ENCODE measurements at regions not wholly inside any gene's neighbourhood (a gene's known extent, or its start where the extent isn't known, plus 50 kb on each side); places are given as distances from the start of the nearest gene placed in this dataset.

DNA sequence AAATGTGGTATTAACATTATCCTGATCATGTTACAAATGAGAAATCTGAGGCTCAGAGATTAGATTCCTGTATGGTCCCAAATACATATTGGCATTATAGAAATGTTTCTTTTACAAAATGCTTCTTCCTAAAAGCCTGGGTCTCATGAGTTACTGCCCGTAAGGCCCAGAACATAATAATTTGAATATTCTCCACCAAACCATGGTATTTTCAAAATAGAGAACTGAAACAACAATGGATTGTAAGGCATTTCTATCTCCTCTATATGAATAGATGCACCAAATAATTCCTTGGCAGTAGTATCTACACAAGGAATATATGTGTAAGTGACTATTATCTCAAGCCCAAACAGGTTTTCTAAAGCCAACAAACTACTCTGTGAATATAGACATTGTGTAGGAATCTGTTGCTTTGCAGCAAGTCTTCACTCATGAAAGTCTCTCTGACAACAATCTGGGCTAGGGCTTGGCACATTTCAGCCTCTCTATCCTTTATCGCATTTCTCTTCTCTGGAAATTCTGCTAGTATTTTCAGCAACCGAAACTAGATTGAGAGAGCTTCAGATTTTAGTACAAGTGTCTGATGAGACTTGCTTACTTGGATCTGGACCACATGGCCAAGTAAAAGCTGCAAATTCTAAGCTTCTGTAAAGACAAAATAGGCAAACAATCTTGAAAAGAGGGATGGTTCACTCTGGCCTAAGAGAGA, 112.8 kb upstream of the ARHGAP20 start:
- 93% methylated on average over 3 of the region's 3 CpGs for WGBS
- Histone ChIP-seq H3K9ac (ENCODE audit: low read depth in 1 of 2, low read length in 2 of 2) (no peak overlapping the region), H3K36me3 (ENCODE audit: control insufficient read depth in 4 of 4, insufficient read depth in 3 of 4, low read depth in 1 of 4, low read length in 3 of 4) (no peaks in the 10 kb centered on the region), H3K9me3 (ENCODE audit: control insufficient read depth in 4 of 4, low read length in 3 of 4) (no peaks in the 10 kb centered on the region), H3K27me3 (ENCODE audit: control insufficient read depth in 4 of 4, insufficient read depth in 4 of 4, low read length in 3 of 4) (no peaks in the 10 kb centered on the region), H3K4me1 (ENCODE audit: control insufficient read depth in 4 of 4, insufficient read depth in 4 of 4, low read length in 3 of 4) (no peaks in the 10 kb centered on the region), H3K27ac (ENCODE audit: low read depth in 1 of 2, low read length in 2 of 2) (no peak overlapping the region), H3K4me3 (ENCODE audit: low read depth in 1 of 3, low read length in 3 of 3) (no peak overlapping the region)
- TF ChIP-seq, protein P1, sequence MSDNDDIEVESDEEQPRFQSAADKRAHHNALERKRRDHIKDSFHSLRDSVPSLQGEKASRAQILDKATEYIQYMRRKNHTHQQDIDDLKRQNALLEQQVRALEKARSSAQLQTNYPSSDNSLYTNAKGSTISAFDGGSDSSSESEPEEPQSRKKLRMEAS (IDR thresholded peaks at IDR 0.05): no peak
- DNase-seq (ENCODE audit: low spot score): no peak

DNA sequence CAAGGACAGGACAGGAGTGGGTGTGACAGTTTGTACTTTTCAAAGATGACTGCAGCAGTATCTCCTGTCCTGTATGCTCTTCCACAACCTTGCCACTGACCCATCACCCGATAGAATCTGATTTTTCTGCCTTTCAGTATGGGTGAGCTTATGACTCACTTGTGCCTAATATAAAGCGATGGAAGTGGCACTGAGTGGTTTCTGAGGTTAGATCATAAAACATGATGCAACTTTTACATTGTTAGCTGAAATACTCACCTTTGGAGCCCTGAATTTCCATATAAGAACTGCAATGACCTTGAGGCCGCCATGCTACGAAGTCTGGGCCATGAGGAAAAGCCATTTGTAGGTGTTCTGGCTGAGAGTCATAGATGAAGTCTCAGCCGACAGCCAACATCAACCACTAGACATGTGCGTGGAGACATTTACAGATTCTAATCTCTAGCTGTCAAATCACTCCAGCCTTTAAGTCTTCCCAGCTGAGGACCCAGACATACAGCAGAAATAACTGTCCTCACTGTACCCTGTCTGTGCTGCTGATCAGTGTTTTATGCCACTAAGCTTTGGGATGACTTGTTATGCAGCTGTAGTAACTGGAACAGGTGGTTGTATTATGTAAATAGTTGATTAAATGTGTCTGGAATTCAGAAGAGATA, 105.9 kb upstream of the ARHGAP20 start:
- Histone ChIP-seq H3K4me1 (ENCODE audit: control insufficient read depth in 4 of 4, insufficient read depth in 4 of 4, low read length in 3 of 4) (no peaks in the 10 kb centered on the region), H3K9me3 (ENCODE audit: control insufficient read depth in 4 of 4, low read length in 3 of 4) (peaks cover 0 to 12% (median under 1%) of the 10 kb centered on the region in 4 donors), H3K9ac (ENCODE audit: low read depth in 1 of 2, low read length in 2 of 2) (no peak overlapping the region), H3K36me3 (ENCODE audit: control insufficient read depth in 4 of 4, insufficient read depth in 3 of 4, low read depth in 1 of 4, low read length in 3 of 4) (no peaks in the 10 kb centered on the region), H3K4me3 (ENCODE audit: low read depth in 1 of 3, low read length in 3 of 3) (no peak overlapping the region), H3K27ac (ENCODE audit: low read depth in 1 of 2, low read length in 2 of 2) (no peak overlapping the region), H3K27me3 (ENCODE audit: control insufficient read depth in 4 of 4, insufficient read depth in 4 of 4, low read length in 3 of 4) (no peaks in the 10 kb centered on the region)
- TF ChIP-seq FOXA2 (IDR thresholded peaks at IDR 0.05) (no peak), SP1 (IDR thresholded peaks at IDR 0.05) (no peak), EGR1 (IDR thresholded peaks at IDR 0.05; ENCODE audit: low read depth in 2 of 2) (no peak), HNF4A (conservative IDR thresholded peaks at IDR 0.05) (no peak), HNF4G (IDR thresholded peaks at IDR 0.05) (no peak), RXRA (IDR thresholded peaks at IDR 0.05) (no peak), FOXA1 (IDR thresholded peaks at IDR 0.05) (no peak), NR2F2 (IDR thresholded peaks at IDR 0.05) (no peak), JUND (IDR thresholded peaks at IDR 0.05) (no peak)
- TF ChIP-seq, protein P1 (IDR thresholded peaks at IDR 0.05): no peak
- TF ChIP-seq, protein P2, sequence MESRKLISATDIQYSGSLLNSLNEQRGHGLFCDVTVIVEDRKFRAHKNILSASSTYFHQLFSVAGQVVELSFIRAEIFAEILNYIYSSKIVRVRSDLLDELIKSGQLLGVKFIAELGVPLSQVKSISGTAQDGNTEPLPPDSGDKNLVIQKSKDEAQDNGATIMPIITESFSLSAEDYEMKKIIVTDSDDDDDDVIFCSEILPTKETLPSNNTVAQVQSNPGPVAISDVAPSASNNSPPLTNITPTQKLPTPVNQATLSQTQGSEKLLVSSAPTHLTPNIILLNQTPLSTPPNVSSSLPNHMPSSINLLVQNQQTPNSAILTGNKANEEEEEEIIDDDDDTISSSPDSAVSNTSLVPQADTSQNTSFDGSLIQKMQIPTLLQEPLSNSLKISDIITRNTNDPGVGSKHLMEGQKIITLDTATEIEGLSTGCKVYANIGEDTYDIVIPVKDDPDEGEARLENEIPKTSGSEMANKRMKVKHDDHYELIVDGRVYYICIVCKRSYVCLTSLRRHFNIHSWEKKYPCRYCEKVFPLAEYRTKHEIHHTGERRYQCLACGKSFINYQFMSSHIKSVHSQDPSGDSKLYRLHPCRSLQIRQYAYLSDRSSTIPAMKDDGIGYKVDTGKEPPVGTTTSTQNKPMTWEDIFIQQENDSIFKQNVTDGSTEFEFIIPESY (IDR thresholded peaks at IDR 0.05): no peak
- TF ChIP-seq, protein P3, sequence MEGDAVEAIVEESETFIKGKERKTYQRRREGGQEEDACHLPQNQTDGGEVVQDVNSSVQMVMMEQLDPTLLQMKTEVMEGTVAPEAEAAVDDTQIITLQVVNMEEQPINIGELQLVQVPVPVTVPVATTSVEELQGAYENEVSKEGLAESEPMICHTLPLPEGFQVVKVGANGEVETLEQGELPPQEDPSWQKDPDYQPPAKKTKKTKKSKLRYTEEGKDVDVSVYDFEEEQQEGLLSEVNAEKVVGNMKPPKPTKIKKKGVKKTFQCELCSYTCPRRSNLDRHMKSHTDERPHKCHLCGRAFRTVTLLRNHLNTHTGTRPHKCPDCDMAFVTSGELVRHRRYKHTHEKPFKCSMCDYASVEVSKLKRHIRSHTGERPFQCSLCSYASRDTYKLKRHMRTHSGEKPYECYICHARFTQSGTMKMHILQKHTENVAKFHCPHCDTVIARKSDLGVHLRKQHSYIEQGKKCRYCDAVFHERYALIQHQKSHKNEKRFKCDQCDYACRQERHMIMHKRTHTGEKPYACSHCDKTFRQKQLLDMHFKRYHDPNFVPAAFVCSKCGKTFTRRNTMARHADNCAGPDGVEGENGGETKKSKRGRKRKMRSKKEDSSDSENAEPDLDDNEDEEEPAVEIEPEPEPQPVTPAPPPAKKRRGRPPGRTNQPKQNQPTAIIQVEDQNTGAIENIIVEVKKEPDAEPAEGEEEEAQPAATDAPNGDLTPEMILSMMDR (IDR thresholded peaks at IDR 0.05; ENCODE audit: low read depth, low read length, missing input control): no peak
- 87% methylated on average over 6 of the region's 6 CpGs for WGBS
- DNase-seq (ENCODE audit: low spot score): no peak
